ENCODE measurements at regions not wholly inside any gene's neighbourhood (a gene's known extent, or its start where the extent isn't known, plus 50 kb on each side); places are given as distances from the start of the nearest gene placed in this dataset.

DNA sequence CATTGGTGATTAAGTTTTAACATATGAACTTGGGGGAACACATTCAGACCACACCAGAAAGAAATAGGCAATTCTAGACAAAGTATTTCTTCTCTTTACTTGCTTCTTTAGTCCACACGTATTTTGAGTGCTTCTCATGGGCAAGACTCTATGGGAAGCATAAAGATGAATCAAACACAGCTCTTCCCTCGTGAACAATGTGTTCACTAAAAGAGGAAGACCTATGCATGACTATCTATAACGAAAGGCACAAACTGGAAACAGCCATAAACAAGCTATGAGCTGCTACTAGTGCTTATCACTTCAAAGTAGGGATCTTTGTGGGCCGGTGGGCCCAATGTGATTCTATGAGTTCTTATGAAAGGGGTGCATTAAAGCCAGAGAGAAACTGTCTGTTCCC is 53.0 kb upstream of the PRDX6 start:
- no peak for DNase-seq

DNA sequence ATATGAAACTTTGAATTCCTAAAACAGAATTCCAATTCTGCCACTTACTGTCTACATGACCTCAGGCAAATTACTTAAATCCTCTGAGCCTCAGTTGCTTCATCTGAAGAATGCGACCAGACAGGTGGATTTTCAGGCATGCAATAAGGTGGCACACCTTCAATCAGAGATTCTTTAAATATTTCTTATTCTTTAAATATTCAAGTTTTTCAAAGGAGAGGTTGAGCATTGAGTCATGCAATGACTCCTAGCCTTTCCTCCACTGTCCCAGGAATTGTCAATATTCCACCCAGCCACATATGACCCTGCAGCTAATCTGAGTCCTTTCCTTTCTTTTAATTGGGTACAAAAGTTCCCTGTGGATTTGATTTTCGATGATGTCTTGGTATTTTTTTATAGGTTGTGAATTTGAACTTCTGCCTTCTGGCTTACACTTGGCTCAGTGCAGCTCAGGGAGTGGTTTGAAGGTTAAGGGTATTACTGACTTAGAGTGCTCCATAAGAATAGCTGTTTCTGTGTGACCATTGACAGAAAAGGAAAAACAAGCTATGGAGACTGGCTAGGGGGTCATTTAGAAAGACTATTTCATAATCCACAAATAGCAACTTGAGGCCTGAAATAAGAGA is 52.2 kb upstream of the PRDX6 start:
- DNase-seq, result no peak

DNA sequence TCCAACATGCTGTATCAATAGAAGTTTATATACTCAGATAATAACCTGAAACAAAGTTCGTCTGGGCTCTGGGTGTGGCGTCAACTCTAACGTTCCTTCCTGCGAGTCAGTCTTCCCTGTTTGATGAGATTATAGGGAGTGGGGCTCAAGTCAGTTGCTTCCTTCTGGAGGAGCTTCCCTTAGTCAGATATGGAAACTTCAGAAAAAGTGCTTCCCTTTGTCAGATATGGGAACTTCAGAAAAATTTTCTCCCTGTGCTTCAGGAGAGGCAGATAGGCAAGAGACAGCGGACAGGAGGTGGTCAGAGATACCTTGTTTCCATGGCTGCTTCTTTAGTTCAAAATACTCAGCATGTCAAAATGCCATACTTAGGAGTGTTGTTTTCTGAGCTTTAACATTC is 51.1 kb upstream of the PRDX6 start:
- DNase-seq, result no peak

DNA sequence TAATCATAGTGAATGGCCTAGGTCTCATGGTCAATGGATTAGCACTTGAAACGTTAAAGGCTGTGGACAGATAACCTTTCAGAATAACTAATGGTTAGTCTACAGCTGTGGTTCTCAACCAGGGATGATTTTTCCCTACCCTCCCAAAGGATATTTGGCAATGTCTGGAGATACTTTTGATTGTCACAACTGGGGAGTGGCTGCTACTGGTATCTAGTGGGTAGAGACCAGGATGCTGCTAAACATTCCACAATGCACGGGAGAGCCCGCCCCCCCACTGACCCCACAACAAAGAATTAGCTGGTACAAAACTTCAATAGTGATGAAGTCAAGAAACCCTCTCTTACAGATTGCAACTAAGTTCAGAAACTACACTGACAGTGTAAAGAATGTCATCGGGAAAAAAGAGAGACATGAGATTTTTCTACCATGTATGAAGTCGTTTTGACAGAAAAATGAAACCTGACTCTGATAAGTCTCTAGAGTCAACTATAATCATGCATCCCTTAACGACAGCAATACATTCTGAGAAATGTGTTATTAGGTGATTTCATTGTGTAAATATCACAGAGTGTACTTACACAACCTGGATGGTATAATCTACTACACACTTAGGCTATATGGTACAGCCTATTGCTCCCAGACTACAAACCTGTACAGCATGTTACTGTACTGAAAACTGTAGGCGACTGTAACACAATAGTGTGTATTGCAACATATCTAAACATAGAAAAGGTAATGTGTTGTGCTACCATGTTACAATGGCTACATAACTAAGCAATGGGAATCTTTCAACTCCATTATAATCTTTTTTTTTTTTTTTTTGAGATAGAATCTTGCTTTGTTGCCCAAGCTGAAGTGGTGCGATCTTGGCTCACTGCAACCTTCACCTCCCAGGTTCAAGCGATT is 49.7 kb upstream of the PRDX6 start:
- no peak for DNase-seq
